Endothelial cell of umbilical vein (primary cell): ENCODE measurements at regions not wholly inside any gene's neighbourhood (a gene's known extent, or its start where the extent isn't known, plus 50 kb on each side); places are given as distances from the start of the nearest gene placed in this dataset.

Source experiments
- CTCF ChIP-seq, 2 donors: IDR thresholded peaks; 1 replicate in 1 of 2; 2 replicates in 1 of 2; pipeline ENCODE4 v1.5.1; 2011; ENCODE audit warnings: low read length in 2 of 2, mild to moderate bottlenecking in 2 of 2, moderate library complexity in 2 of 2, control low read depth in 1 of 2, inconsistent platforms in 1 of 2, low read depth in 1 of 2; ENCODE audit not compliant: insufficient read depth in 1 of 2; ENCODE audit errors: extremely low read depth in 1 of 2
- MYC ChIP-seq: IDR thresholded peaks from one replicate; pipeline ENCODE4 v1.6.1; 2011; ENCODE audit warnings: mild to moderate bottlenecking, low read depth, low read length
- POLR2AphosphoS5 ChIP-seq: IDR thresholded peaks from 2 replicates; pipeline ENCODE4 v1.6.1; 2012; ENCODE audit warnings: low read depth, mild to moderate bottlenecking, control low read depth, low read length, moderate library complexity; ENCODE audit not compliant: insufficient read depth

DNA sequence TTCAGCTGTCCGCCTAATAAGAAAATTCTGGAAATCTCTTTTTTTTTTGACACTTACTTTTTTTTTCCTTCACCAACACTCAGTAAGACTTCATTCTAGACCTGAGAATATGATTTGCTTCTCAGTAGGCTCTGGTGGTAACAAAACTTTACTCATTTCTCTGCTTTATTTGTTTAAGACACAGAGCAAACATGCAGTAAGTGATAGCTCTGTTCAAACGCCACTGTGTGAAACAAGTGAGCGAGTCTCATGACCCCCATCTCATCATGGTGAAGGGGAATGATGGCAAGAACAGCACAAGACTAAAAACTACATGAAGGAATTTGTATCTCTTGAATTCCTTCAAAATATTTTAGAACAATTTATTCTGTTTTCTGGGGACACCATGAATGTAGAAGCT, 541.6 kb upstream of the POU3F2 start:
- TF ChIP-seq CTCF (IDR thresholded peaks at IDR 0.05; ENCODE audit: extremely low read depth in 1 of 2, insufficient read depth in 1 of 2, low read depth in 1 of 2, low read length in 2 of 2) (no peak), POLR2AphosphoS5 (no peak), MYC (no peak)
